SKM-1 treated with dmso at 0.1 percent for 144 hours (cell line): ENCODE measurements at regions not wholly inside any gene's neighbourhood (a gene's known extent, or its start where the extent isn't known, plus 50 kb on each side); places are given as distances from the start of the nearest gene placed in this dataset.
A peak's percentile ranks its signal among the peaks of the same experiment; 100 is the strongest.
"Not testable (repeated sequence)": the region's sequence is repeated elsewhere in the genome, so short reads cannot be mapped to it uniquely, and the experiment has no call there.

Source experiments
- DNase-seq: peaks from one replicate; lab custom pipeline; 2025; ENCODE audit not compliant: unreplicated experiment; lab: John Stamatoyannopoulos, UW

GRCh38 chr11:109668973-109669634 lies 247.1 kb downstream of the C11orf87 start:
- no peak for DNase-seq

DNA sequence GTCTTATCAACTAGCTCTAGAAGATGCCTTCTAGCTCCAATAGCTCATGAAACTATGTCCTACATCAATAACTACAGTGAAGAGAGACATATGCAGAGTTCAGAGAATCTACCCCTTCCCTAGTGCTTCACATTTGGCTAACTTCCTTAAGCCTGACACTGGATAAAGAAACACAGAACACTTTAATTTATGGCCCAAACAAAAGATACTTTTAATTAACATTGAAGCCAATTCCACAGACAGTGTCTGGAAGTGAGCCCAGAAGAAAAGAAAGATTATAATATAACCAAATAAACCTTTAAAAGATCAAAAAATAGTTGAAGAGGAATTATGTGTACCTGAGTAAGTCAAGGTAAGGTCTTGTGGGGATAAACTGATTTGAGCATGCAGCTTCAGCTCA lies 255.2 kb downstream of the C11orf87 start:
- DNase-seq = no peak

DNA sequence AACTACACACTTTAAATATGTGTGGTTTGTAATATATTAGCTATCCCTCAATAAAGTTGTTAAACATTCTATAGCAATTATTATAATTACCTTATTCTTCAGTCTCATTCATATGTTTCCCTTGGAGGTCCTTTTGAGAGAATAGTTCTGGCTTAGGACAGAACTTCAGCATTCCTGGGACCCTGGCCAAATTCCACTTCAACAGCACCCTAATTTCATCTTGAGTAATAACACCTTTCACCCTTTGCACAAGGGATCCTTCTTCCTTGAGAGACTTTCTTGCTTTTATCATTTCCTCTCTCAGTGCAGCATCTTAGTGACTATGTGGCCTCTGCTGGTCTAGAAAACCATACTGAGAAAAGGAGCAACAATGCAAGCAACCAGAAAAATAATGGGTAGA lies 255.9 kb downstream of the C11orf87 start:
- DNase-seq = no peak

DNA sequence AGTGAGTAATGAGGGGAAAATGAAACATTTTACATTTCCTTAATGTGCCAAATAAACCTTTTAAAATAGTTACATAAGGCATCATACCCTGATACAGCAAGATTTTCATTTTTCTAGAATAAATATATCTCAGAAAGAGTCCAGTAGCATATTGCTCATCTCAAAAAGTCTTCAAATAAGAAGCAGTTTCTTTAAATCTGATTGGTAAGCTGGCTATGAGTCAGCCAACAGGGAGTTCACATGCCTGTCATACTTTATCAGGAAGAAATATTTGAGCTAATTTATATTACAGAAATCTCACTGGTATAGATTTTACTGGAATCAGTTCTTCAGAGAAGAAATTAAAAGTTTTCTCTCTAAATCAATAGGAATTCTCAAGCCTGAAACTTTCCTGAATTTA lies 258.1 kb downstream of the C11orf87 start:
- no peak for DNase-seq

DNA sequence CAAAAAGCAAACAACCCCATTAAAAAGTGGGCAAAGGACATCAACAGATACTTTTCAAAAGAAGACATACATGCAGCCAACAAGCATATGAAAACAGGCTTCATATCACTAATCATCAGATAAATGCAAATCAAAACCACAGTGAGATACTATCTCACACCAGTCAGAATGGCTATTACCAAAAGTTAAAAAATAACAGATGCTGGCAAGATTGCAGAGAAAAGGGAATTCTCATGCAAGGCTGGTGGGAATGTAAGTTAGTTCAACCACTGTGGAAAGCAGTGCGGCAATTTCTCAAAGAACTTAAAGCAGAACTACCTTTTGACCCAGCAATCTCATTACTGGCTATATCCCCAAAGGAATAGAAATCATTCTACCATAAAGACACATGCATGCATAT lies 260.8 kb downstream of the C11orf87 start:
- DNase-seq = not testable (repeated sequence)

DNA sequence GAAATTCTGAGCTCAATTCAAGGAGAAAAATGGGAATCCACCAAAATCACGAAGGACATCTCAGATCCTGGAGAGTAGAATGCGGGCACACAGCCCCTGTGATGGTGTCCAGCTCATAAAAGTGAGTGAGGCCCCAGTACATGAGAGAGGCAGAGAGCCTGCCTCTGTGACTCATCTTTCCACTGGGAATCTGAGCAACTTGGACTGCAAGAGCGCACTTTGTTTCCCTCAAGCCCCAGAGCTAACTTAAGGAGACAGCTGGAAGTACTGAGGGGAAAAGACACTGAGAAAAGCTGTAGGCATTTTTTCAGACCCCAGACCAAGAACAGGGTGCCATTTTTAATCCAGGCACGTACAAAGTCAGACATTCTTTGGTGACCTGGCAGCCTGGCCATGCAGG lies 273.7 kb downstream of the C11orf87 start:
- no peak for DNase-seq

- DNase-seq = no peak
Observed at GRCh38 chr11:109696191-109696897, 274.4 kb downstream of the C11orf87 start.

DNA sequence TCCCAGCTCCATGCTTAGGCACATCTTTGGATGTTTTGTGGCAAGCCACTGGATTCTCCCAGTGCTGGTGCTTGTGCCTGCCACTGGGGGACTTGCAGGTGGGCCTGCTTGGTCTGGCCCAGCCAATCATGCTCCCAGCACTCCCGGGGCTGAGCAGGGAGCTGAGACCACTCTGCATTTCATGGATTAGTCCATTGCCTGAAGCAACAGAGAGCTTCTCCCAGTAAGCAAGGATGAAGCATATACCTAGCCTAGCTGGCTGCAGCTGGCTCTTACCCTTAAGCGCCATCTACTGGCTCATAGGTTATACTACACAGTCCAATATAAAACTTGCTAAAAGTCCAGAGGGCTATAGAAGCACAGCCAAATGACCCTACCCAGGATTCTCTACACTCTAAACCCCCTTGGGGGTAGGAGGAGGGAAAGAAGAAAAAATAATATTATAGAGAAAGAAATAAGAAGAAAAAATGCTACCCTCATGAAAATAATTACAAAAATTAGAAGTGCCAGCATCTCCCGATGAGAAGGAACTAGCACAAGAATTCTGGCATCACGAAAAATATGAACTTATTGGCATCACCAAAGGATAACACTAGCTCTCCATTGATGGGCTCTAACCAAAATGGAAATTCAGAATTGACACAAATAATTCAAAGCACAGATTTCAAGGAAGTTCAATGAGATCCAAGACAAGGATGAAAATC lies 275.3 kb downstream of the C11orf87 start:
- peak; percentile 52 for DNase-seq

DNA sequence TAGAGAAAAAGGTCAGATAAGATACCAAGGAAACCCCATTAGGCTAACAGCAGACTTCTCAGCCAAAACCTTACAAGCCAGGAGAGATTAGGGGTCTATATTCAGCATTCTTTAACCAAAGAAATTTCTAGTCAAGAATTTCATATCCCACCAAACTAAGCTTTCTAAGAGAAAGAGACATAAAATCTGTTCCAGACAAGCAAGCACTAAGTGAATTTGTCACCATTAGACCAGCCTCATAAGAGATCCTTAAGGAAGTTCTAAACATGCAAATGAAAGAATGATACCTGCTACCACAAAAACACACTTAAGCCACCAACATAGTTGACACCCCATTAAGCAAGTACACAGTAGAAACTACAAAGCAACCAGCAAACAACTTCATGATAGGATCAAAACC lies 276.2 kb downstream of the C11orf87 start:
- no peak for DNase-seq

- DNase-seq = no peak
Observed at GRCh38 chr11:109704432-109704831, 282.4 kb downstream of the C11orf87 start.

DNA sequence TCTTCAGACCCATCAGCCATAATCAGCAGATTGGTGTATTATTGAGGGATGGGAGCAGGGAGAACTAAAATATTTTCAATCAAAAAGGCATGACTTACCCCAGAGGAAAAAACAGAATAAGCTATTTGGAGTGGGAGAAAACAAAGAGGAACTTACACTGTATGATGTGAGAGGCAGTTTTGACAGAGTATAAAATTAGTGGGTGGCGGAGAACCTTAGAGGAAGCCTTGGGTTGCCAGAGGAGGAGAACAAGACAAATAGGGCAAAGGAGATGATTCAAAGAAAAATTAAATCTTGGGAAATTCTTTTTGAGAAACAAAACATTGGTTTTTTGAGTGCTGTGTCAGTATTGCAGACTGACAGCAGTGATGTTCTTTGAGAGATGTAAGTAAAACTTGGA lies 285.0 kb downstream of the C11orf87 start:
- no peak for DNase-seq

DNA sequence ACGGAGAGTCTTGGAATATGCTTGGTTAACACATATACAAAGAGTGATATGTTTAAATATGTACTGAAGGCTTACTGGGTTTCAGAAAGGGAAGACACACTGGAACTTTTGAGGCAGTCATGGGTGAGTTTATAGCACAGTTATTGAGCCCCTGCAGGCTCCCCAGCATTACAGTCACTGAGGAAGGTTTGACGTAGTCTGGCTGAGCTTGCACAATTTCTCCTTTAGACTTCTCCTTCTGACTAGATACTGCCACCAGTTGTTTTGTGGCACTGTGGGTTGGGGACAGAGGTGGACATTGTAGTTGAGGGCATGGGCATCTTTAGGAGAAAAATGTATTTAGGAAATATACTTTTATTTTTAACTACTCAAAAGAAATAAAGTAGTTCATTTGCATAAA lies 285.4 kb downstream of the C11orf87 start:
- DNase-seq = peak; percentile 53

GRCh38 chr11:109708184-109708583 lies 286.2 kb downstream of the C11orf87 start:
- DNase-seq = no peak

DNA sequence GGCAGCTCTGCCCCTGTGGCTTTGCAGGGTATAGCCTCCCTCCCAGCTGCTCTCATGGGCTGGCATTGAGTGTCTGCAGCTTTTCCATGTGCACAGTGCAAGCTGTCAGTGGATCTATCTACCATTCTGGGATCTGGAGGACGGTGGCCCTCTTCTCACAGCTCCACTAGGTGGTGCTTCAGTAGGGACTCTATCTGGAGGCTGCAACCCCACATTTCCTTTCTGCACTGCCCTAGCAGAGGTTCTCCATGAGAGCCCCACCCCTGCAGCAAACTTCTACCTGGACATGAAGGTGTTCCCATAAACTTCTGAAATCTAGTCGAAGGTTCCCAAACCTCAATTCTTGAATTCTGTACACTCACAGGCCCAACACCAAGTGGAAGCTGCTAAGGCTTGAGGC lies 292.5 kb downstream of the C11orf87 start:
- not testable (repeated sequence) for DNase-seq

- not testable (repeated sequence) for DNase-seq
Observed at GRCh38 chr11:109715424-109715823, 293.4 kb downstream of the C11orf87 start.

- DNase-seq = no peak
Observed at GRCh38 chr11:109726061-109726460, 304.1 kb downstream of the C11orf87 start.

GRCh38 chr11:109728056-109728455 lies 306.1 kb downstream of the C11orf87 start:
- no peak for DNase-seq

DNA sequence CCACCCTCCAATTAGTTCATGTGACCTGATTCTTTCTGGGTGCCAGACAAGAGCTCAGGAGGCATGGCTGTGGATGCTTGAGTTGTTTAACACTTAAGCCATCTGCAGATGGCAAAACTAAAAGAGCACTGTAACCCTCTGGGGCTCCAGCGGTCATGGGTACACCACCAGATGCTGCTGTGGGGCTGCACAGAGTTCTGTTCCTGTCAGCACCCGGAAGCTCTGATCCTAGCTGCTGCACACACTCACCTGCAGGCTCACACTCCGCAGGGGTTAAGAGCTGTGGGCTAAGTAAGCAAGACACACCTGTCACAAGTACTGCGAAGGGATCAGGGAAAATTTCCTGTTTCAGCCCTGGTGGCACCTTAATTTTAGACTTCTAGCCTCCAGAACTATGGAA lies 307.8 kb downstream of the C11orf87 start:
- DNase-seq = no peak

- no peak for DNase-seq
Observed at GRCh38 chr11:109730669-109731068, 308.7 kb downstream of the C11orf87 start.

GRCh38 chr11:109731451-109731850 lies 309.5 kb downstream of the C11orf87 start:
- peak; percentile 10 for DNase-seq

- no peak for DNase-seq
Observed at GRCh38 chr11:109733245-109733644, 311.3 kb downstream of the C11orf87 start.

DNA sequence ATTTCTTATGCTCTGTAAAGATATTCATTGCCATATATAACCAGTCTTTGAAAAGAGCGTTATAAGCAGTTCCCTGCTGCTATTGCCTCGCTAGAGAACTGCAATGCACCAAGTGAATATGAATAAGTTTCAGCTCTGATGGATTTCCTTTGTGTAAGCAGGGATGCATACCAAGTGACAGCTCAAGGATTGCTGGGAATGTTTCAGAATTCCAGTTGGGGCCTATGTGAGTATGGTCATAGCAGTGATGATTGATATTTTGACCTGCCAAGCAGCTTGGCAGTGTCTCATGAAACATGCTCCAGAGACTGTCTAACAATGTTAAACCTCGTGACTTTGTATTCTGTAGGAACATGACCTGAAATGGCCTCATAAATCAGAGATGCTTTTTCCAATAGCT lies 312.6 kb downstream of the C11orf87 start:
- DNase-seq = no peak
